Parathyroid adenoma (tissue), 2 donors: ENCODE measurements at regions not wholly inside any gene's neighbourhood (a gene's known extent, or its start where the extent isn't known, plus 50 kb on each side); places are given as distances from the start of the nearest gene placed in this dataset.

Experiments used
- H2AFZ ChIP-seq: fragments of 300-600 bp; sonication (generic); one replicate; pipeline ENCODE4 v1.7.0; 2017; ENCODE audit warnings: antibody characterized with exemption, mild to moderate bottlenecking
- H3K27ac ChIP-seq: fragments of 300-600 bp; sonication (generic); one replicate; pipeline ENCODE4 v1.7.0; 2017
- H3K27me3 ChIP-seq: fragments of 300-600 bp; sonication (generic); one replicate; pipeline ENCODE4 v1.7.0; 2017; ENCODE audit warnings: low read length; ENCODE audit not compliant: control insufficient read depth, insufficient read depth
- H3K36me3 ChIP-seq: fragments of 300-600 bp; sonication (generic); one replicate; pipeline ENCODE4 v1.7.0; 2017; ENCODE audit warnings: low read length; ENCODE audit not compliant: control insufficient read depth, insufficient read depth
- H3K4me1 ChIP-seq: fragments of 300-600 bp; sonication (generic); one replicate; pipeline ENCODE4 v1.7.0; 2017; ENCODE audit warnings: control low read depth
- H3K4me2 ChIP-seq: fragments of 300-600 bp; sonication (generic); one replicate; pipeline ENCODE4 v1.7.0; 2017; ENCODE audit warnings: low read length
- H3K4me3 ChIP-seq: fragments of 300-600 bp; sonication (generic); one replicate; pipeline ENCODE4 v1.7.0; 2017; ENCODE audit warnings: low read depth, low read length
- H3K79me2 ChIP-seq: fragments of 300-600 bp; sonication (generic); one replicate; pipeline ENCODE4 v1.7.0; 2017; ENCODE audit warnings: control low read depth
- H3K9ac ChIP-seq: fragments of 300-600 bp; sonication (generic); one replicate; pipeline ENCODE4 v1.7.0; 2017; ENCODE audit warnings: mild to moderate bottlenecking
- H3K9me3 ChIP-seq: fragments of 300-600 bp; sonication (generic); one replicate; pipeline ENCODE4 v1.7.0; 2017; ENCODE audit warnings: low read length; ENCODE audit not compliant: control insufficient read depth
- TF ChIP-seq, protein P1 (sequence below): fragments of 300-600 bp; sonication (generic); IDR thresholded peaks from one replicate; pipeline ENCODE4 v1.7.0; 2017; ENCODE audit warnings: antibody characterized with exemption, mild to moderate bottlenecking
- donor health status: primary hyperparathyroidism.

DNA sequence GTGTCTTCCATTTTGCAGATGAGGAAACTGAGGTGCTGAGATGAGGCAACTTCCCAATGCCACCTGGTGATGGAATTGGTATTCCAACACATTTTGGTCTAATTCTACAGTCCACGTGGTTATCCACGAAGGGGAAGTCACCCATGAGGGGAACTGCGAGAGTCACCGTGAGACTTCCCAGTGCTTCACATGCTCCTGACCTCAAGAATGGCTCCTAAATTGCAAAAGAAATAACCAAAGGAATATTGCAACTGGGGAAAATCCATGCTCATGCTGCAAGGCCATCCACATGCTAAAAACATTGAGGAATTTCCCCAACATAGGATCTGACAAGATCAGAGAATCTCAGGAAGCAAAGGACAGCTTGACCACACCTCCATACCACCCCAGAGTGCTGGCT, 153.9 kb downstream of the HS3ST3B1 start:
- no peak overlapping the region for H2AFZ ChIP-seq
- H3K27me3 ChIP-seq: no peaks in the 10 kb centered on the region
- H3K4me3 ChIP-seq: no peak overlapping the region
- TF ChIP-seq, protein P1, sequence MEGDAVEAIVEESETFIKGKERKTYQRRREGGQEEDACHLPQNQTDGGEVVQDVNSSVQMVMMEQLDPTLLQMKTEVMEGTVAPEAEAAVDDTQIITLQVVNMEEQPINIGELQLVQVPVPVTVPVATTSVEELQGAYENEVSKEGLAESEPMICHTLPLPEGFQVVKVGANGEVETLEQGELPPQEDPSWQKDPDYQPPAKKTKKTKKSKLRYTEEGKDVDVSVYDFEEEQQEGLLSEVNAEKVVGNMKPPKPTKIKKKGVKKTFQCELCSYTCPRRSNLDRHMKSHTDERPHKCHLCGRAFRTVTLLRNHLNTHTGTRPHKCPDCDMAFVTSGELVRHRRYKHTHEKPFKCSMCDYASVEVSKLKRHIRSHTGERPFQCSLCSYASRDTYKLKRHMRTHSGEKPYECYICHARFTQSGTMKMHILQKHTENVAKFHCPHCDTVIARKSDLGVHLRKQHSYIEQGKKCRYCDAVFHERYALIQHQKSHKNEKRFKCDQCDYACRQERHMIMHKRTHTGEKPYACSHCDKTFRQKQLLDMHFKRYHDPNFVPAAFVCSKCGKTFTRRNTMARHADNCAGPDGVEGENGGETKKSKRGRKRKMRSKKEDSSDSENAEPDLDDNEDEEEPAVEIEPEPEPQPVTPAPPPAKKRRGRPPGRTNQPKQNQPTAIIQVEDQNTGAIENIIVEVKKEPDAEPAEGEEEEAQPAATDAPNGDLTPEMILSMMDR: no peak
- H3K27ac ChIP-seq: no peak overlapping the region
- no peak overlapping the region for H3K9ac ChIP-seq
- H3K36me3 ChIP-seq: no peaks in the 10 kb centered on the region
- H3K9me3 ChIP-seq: no peaks in the 10 kb centered on the region
- H3K4me2 ChIP-seq: no peak overlapping the region
- H3K4me1 ChIP-seq: no peaks in the 10 kb centered on the region
- H3K79me2 ChIP-seq: no peaks in the 10 kb centered on the region

- TF ChIP-seq, protein P1: no peak
Measured at GRCh38 chr17:14452856-14453255, 152.0 kb downstream of the HS3ST3B1 start.

DNA sequence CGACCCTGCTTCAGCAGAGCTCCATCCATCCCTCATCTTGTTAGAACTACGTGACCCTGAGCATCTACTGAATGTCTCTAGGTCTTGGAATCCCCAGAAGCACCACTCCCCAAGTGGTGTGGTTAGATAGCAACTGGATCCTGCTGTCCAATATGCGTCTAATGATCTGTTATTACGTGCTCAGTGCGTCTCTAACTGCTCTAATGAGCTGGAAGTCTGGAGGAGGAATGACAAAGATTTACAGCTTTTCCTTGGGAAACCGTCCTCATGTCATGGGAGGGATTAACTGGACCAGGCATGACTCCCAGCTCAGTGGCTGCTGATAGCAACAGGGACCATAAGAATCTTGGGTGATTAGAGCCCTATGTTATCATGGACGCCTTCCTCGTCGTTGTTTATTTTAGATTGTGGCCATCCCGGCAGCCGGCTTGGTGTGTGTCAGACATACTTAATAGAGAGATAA, 150.9 kb downstream of the HS3ST3B1 start:
- H3K4me2 ChIP-seq: no peak overlapping the region
- no peaks in the 10 kb centered on the region for H3K36me3 ChIP-seq
- H3K9ac ChIP-seq: no peak overlapping the region
- H3K27ac ChIP-seq: no peak overlapping the region
- no peak overlapping the region for H2AFZ ChIP-seq
- H3K79me2 ChIP-seq: no peaks in the 10 kb centered on the region
- TF ChIP-seq, protein P1: no peak
- no peaks in the 10 kb centered on the region for H3K9me3 ChIP-seq
- H3K4me3 ChIP-seq: no peak overlapping the region
- H3K27me3 ChIP-seq: no peaks in the 10 kb centered on the region
- no peaks in the 10 kb centered on the region for H3K4me1 ChIP-seq

More at GRCh38 chr17:14452856-14453255, 152.0 kb downstream of the HS3ST3B1 start:
- no peaks in the 10 kb centered on the region for H3K79me2 ChIP-seq
- no peaks in the 10 kb centered on the region for H3K27me3 ChIP-seq
- H3K27ac ChIP-seq: no peak overlapping the region
- no peak overlapping the region for H3K9ac ChIP-seq
- H3K4me3 ChIP-seq: no peak overlapping the region
- no peaks in the 10 kb centered on the region for H3K9me3 ChIP-seq
- H3K4me2 ChIP-seq: no peak overlapping the region
- no peaks in the 10 kb centered on the region for H3K4me1 ChIP-seq
- H2AFZ ChIP-seq: no peak overlapping the region
- no peaks in the 10 kb centered on the region for H3K36me3 ChIP-seq

DNA sequence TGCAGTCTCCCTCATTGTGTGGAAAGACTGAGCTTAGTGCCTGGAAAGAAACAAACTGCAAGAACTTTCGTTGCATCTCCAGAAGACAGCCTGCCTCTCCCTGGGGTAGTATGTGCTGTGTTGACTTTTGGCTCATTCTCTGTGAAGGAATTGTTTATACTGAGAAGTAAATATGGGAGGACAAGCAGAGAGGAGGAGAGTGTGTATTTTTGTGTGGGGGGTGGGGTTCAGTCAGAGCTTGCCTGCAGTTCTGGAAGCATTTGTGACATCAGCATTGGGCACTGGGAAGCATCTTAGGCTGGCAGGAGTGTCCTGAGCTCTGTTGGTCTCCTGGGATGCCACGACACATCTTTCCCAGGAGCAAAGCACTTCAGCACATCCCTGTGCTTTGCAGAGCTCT, 147.9 kb downstream of the HS3ST3B1 start:
- no peaks in the 10 kb centered on the region for H3K9me3 ChIP-seq
- H3K4me1 ChIP-seq: no peaks in the 10 kb centered on the region
- H2AFZ ChIP-seq: no peak overlapping the region
- no peak overlapping the region for H3K4me2 ChIP-seq
- H3K4me3 ChIP-seq: no peak overlapping the region
- TF ChIP-seq, protein P1: no peak
- no peak overlapping the region for H3K9ac ChIP-seq
- H3K79me2 ChIP-seq: no peaks in the 10 kb centered on the region
- no peak overlapping the region for H3K27ac ChIP-seq
- no peaks in the 10 kb centered on the region for H3K36me3 ChIP-seq
- no peaks in the 10 kb centered on the region for H3K27me3 ChIP-seq

DNA sequence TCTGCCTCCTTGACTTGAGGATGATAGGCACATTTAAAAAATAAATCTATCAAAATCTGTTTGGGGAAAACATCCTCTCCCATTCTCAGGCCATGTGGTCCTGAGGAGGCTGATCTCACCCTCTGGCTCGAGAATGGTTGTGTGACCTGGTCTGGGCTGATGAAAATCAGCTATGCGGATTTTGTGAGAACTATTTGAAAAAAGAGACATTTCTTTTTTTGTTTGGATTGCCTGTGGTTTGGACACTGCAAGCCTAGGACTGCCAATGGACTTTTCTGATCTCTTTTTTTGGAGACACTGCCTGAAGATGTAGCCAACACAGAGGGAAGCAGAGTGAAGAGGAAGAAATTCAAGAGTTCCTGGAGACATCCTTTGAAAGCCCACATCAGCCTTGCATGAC, 145.9 kb downstream of the HS3ST3B1 start:
- no peak overlapping the region for H3K9ac ChIP-seq
- TF ChIP-seq, protein P1: no peak
- H3K4me2 ChIP-seq: no peak overlapping the region
- H3K27me3 ChIP-seq: no peaks in the 10 kb centered on the region
- H3K9me3 ChIP-seq: no peaks in the 10 kb centered on the region
- H3K4me1 ChIP-seq: no peaks in the 10 kb centered on the region
- H3K79me2 ChIP-seq: no peaks in the 10 kb centered on the region
- no peaks in the 10 kb centered on the region for H3K36me3 ChIP-seq
- no peak overlapping the region for H2AFZ ChIP-seq
- H3K4me3 ChIP-seq: no peak overlapping the region
- no peak overlapping the region for H3K27ac ChIP-seq
